Adrenal gland (tissue), 5 donors: ENCODE measurements at regions not wholly inside any gene's neighbourhood (a gene's known extent, or its start where the extent isn't known, plus 50 kb on each side); places are given as distances from the start of the nearest gene placed in this dataset.

Experiments
- POLR2A ChIP-seq, 2 donors: fragments of 450-650 bp; IDR thresholded peaks; one replicate each; pipeline ENCODE4 v1.6.1; 2017; ENCODE audit warnings: antibody characterized with exemption in 2 of 2, mild to moderate bottlenecking in 2 of 2, moderate library complexity in 1 of 2
- TF ChIP-seq, protein P1 (sequence below), 6 experiments: fragments of 450-650 bp in 4 of 6; fragments of 200-600 bp in 2 of 6; sonication (generic) in 1 of 6; IDR thresholded peaks; 1 replicate in 5 of 6; 2 replicates in 1 of 6; pipeline versions ENCODE4 v1.5.1 to v1.8.0; 2016 to 2021; ENCODE audit warnings: antibody characterized with exemption in 6 of 6, mild to moderate bottlenecking in 2 of 6, moderate library complexity in 1 of 6
- donor health status: DM: no; HTN: no; CAD: no.

GRCh38 chr2:70380621-70381020, 78.8 kb upstream of the FAM136A start:
- TF ChIP-seq, protein P1, sequence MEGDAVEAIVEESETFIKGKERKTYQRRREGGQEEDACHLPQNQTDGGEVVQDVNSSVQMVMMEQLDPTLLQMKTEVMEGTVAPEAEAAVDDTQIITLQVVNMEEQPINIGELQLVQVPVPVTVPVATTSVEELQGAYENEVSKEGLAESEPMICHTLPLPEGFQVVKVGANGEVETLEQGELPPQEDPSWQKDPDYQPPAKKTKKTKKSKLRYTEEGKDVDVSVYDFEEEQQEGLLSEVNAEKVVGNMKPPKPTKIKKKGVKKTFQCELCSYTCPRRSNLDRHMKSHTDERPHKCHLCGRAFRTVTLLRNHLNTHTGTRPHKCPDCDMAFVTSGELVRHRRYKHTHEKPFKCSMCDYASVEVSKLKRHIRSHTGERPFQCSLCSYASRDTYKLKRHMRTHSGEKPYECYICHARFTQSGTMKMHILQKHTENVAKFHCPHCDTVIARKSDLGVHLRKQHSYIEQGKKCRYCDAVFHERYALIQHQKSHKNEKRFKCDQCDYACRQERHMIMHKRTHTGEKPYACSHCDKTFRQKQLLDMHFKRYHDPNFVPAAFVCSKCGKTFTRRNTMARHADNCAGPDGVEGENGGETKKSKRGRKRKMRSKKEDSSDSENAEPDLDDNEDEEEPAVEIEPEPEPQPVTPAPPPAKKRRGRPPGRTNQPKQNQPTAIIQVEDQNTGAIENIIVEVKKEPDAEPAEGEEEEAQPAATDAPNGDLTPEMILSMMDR (IDR thresholded peaks at IDR 0.05), result no peak
- TF ChIP-seq POLR2A (IDR thresholded peaks at IDR 0.05), result no peak
